GM23338 (cell line): ENCODE measurements at regions not wholly inside any gene's neighbourhood (a gene's known extent, or its start where the extent isn't known, plus 50 kb on each side); places are given as distances from the start of the nearest gene placed in this dataset.

Source experiments
- ATAC-seq: fragments of 200-7000 bp; cut with Tn5 transposase; 3 replicates; pipeline ENCODE4 v1.9.1; 2020
- DNase-seq: peaks from one replicate; pipeline ENCODE4 v3.0.0-alpha.2; 2015; ENCODE audit warnings: low spot score
- H2AFZ ChIP-seq: fragments of 200-600 bp; sonication (generic); 2 replicates; pipeline ENCODE4 v1.8.0; 2016; ENCODE audit warnings: antibody characterized with exemption, mild to moderate bottlenecking, moderate library complexity
- H3F3A ChIP-seq: fragments of 200-600 bp; sonication (generic); replicated peaks from 2 replicates; pipeline ENCODE4 v1.8.0; 2017; ENCODE audit warnings: antibody characterized with exemption, mixed run types, low read depth
- H3K27ac ChIP-seq: fragments of 200-600 bp; sonication (generic); 2 replicates; pipeline ENCODE4 v1.6.1; 2016; ENCODE audit warnings: low read depth
- H3K27me3 ChIP-seq: fragments of 200-600 bp; sonication (generic); 2 replicates; pipeline ENCODE4 v1.8.0; 2016; ENCODE audit warnings: mild to moderate bottlenecking, mixed run types, moderate library complexity; ENCODE audit not compliant: insufficient read depth
- H3K36me3 ChIP-seq: fragments of 200-600 bp; sonication (generic); 2 replicates; pipeline ENCODE4 v1.8.0; 2016; ENCODE audit warnings: mild to moderate bottlenecking; ENCODE audit not compliant: insufficient read depth
- H3K4me1 ChIP-seq: fragments of 200-600 bp; sonication (generic); 2 replicates; pipeline ENCODE4 v1.8.0; 2016; ENCODE audit warnings: mild to moderate bottlenecking, moderate library complexity; ENCODE audit not compliant: insufficient read depth
- H3K4me2 ChIP-seq: fragments of 200-600 bp; sonication (generic); 2 replicates; pipeline ENCODE4 v1.7.1; 2017; ENCODE audit warnings: mixed run types
- H3K4me3 ChIP-seq: fragments of 200-600 bp; sonication (generic); 2 replicates; pipeline ENCODE4 v1.6.1; 2016; ENCODE audit warnings: mixed run types
- H3K79me2 ChIP-seq: fragments of 200-600 bp; sonication (generic); replicated peaks from 2 replicates; pipeline ENCODE4 v1.8.0; 2017; ENCODE audit warnings: mild to moderate bottlenecking; ENCODE audit not compliant: insufficient read depth
- H3K9me2 ChIP-seq: fragments of 200-600 bp; sonication (generic); 2 replicates; pipeline ENCODE4 v1.8.0; 2017; ENCODE audit not compliant: insufficient read depth
- H4K20me1 ChIP-seq: fragments of 200-600 bp; sonication (generic); replicated peaks from 2 replicates; pipeline ENCODE4 v1.8.0; 2017; ENCODE audit warnings: mild to moderate bottlenecking; ENCODE audit not compliant: insufficient read depth
- H3K27ac Mint-ChIP-seq: 2 replicates; pipeline ENCODE4 v1.8.0; 2020; ENCODE audit warnings: inconsistent platforms, mild to moderate bottlenecking, moderate library complexity, mixed read lengths
- H3K27me3 Mint-ChIP-seq: 3 replicates; pipeline ENCODE4 v1.8.0; 2022; ENCODE audit warnings: low read depth, mild to moderate bottlenecking, moderate library complexity, mixed read lengths, inconsistent platforms; ENCODE audit not compliant: insufficient read depth, poor library complexity
- H3K36me3 Mint-ChIP-seq: 3 replicates; pipeline ENCODE4 v1.8.0; 2021; ENCODE audit warnings: low read depth, mild to moderate bottlenecking, inconsistent platforms, moderate library complexity, mixed read lengths
- H3K4me1 Mint-ChIP-seq: 3 replicates; pipeline ENCODE4 v1.8.0; 2020; ENCODE audit warnings: mild to moderate bottlenecking, inconsistent platforms, mixed read lengths
- H3K4me3 Mint-ChIP-seq: 3 replicates; pipeline ENCODE4 v1.8.0; 2021; ENCODE audit warnings: moderate library complexity, mild to moderate bottlenecking, inconsistent platforms, mixed read lengths
- H3K9me3 Mint-ChIP-seq: 3 replicates; pipeline ENCODE4 v1.8.0; 2020; ENCODE audit warnings: moderate library complexity, mild to moderate bottlenecking, inconsistent platforms, mixed read lengths
- CREB1 ChIP-seq: fragments of 250-450 bp; sonication (Bioruptor Pico); IDR thresholded peaks from 2 replicates; pipeline ENCODE4 v1.5.0; 2020; ENCODE audit warnings: low read depth, mild to moderate bottlenecking, moderate library complexity
- ETS1 ChIP-seq: IDR thresholded peaks from 2 replicates; pipeline ENCODE4 v1.6.1; 2016; ENCODE audit warnings: antibody characterized with exemption
- EZH2 ChIP-seq: fragments of 200-600 bp; sonication (generic); IDR thresholded peaks from one replicate; pipeline ENCODE4 v1.8.0; 2017; ENCODE audit warnings: antibody characterized with exemption, mild to moderate bottlenecking, low read depth; ENCODE audit not compliant: unreplicated experiment
- EZH2phosphoT487 ChIP-seq: fragments of 200-600 bp; sonication (generic); IDR thresholded peaks from one replicate; pipeline ENCODE4 v1.8.1; 2018; ENCODE audit warnings: antibody characterized with exemption; ENCODE audit not compliant: unreplicated experiment
- JUNB ChIP-seq: IDR thresholded peaks from one replicate; pipeline ENCODE4 v1.6.1; 2016; ENCODE audit warnings: antibody characterized with exemption; ENCODE audit not compliant: unreplicated experiment
- NANOG ChIP-seq: IDR thresholded peaks from 2 replicates; pipeline ENCODE4 v1.6.1; 2016; ENCODE audit warnings: antibody characterized with exemption, borderline replicate concordance
- ZNF114 ChIP-seq: fragments of 250-450 bp; sonication (Bioruptor Pico); IDR thresholded peaks from 2 replicates; pipeline ENCODE4 v1.5.0; 2020; ENCODE audit warnings: mild to moderate bottlenecking, moderate library complexity
- ZNF331 ChIP-seq: fragments of 250-450 bp; sonication (Bioruptor Pico); IDR thresholded peaks from 2 replicates; pipeline ENCODE4 v1.5.0; 2020; ENCODE audit warnings: low read depth, mild to moderate bottlenecking, moderate library complexity
- ZNF462 ChIP-seq: fragments of 250-450 bp; sonication (Bioruptor Pico); IDR thresholded peaks from 2 replicates; pipeline ENCODE4 v1.5.0; 2020; ENCODE audit warnings: mild to moderate bottlenecking, moderate library complexity

- no peak for TF ChIP-seq ZNF462
- TF ChIP-seq JUNB, result no peak
- no peak for TF ChIP-seq CREB1
- TF ChIP-seq ETS1, result no peak
- no peak for TF ChIP-seq NANOG
- no peak for TF ChIP-seq EZH2
- TF ChIP-seq ZNF331 (CRISPR knock-in tag), result no peak
Observed at GRCh38 chr4:4690854-4691253, 149.0 kb upstream of the STX18 start (continued).

GRCh38 chr4:4689694-4690440 lies 148.0 kb upstream of the STX18 start:
- Mint-ChIP-seq H3K27me3 (peaks cover 18% of the 10 kb centered on the region), H3K36me3 (peaks cover 10% of the 10 kb centered on the region; the same call in 2 of the 3 replicates), H3K27ac (no peak overlapping the region; the same call in 1 of the 2 replicates), H3K4me3 (no peak overlapping the region), H3K9me3 (no peaks in the 10 kb centered on the region), H3K4me1 (peaks cover 23% of the 10 kb centered on the region)
- Histone ChIP-seq H3K4me2 (no peak overlapping the region), H3K27ac (no peak overlapping the region), H4K20me1 (peaks cover 4% of the 10 kb centered on the region; the same call in 1 of the 2 replicates), H3F3A (no peaks in the 10 kb centered on the region), H3K4me3 (no peak overlapping the region), H3K9me2 (peaks cover 3% of the 10 kb centered on the region; the same call in 1 of the 2 replicates), H2AFZ (no peak overlapping the region), H3K79me2 (no peaks in the 10 kb centered on the region), H3K36me3 (no peaks in the 10 kb centered on the region), H3K4me1 (peaks cover 9% of the 10 kb centered on the region; the same call in 1 of the 2 replicates), H3K27me3 (no peaks in the 10 kb centered on the region)
- no peak for DNase-seq
- no peak for ATAC-seq
- no peak for TF ChIP-seq CREB1
- no peak for TF ChIP-seq JUNB
- TF ChIP-seq NANOG, result no peak
- TF ChIP-seq EZH2phosphoT487, result no peak
- no peak for TF ChIP-seq ZNF114 (CRISPR knock-in tag)
- no peak for TF ChIP-seq EZH2
